ENCODE measurements at regions not wholly inside any gene's neighbourhood (a gene's known extent, or its start where the extent isn't known, plus 50 kb on each side); places are given as distances from the start of the nearest gene placed in this dataset.

DNA sequence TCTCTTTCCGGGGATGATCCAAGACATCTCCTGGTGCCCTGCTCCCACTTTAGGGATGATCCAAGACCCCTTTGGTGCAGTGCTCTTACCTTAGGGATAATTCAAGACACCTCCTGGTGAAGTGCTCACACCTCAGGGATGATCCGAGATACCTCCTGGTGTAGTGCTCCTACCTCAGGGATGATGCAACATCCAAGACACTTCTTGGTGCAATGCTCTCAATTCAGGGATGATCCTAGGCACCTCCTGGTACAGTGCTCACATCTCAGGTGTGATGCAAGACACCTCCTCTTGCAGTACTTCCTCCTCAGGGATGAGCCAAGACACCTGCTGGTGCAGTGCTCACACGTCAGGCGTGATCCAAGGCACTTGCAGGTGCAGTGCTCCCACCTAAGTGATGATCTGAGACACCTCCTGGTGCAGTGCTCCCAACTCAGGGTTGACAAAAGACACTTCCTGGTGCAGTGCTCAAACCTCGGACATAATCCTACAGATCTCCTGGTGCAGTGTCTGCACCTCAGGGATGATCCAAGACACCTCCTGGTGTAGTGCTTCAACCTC, 122.3 kb downstream of the ASB1 start:
- no peak for DNase-seq
- H2AFZ ChIP-seq (ENCODE audit: low read depth, low read length) = no peak overlapping the region
- H3K9me3 ChIP-seq (ENCODE audit: insufficient read depth, low read length, severe bottlenecking) = no peaks in the 10 kb centered on the region
- H3K9ac ChIP-seq (ENCODE audit: low read depth, low read length) = no peak overlapping the region
- no peaks in the 10 kb centered on the region for H3K36me3 ChIP-seq (ENCODE audit: insufficient read depth, low read length)
- H3K4me2 ChIP-seq (ENCODE audit: insufficient read depth, low read length) = no peak overlapping the region
- no peaks in the 10 kb centered on the region for H3K4me1 ChIP-seq (ENCODE audit: insufficient read depth, low read length)
- no peaks in the 10 kb centered on the region for H3K79me2 ChIP-seq (ENCODE audit: insufficient read depth, low read length)
- no peaks in the 10 kb centered on the region for H3K27me3 ChIP-seq (ENCODE audit: insufficient read depth, low read length, poor library complexity)
- no peaks in the 10 kb centered on the region for H4K20me1 ChIP-seq (ENCODE audit: insufficient read depth, low read length)
- no peak overlapping the region for H3K27ac ChIP-seq (ENCODE audit: low read length)
- ATAC-seq (ENCODE audit: insufficient read depth, low read depth) = no peak
- no peak overlapping the region for H3K4me3 ChIP-seq (ENCODE audit: low read depth in 1 of 2, low read length in 2 of 2)
- TF ChIP-seq CTCF (IDR thresholded peaks at IDR 0.05; ENCODE audit: borderline replicate concordance, extremely low read depth, low read length, poor library complexity, severe bottlenecking) = no peak
- TF ChIP-seq EZH2 (IDR thresholded peaks at IDR 0.05; ENCODE audit: borderline replicate concordance, low read depth, low read length, severe bottlenecking) = no peak

- Histone ChIP-seq H3K27ac (ENCODE audit: low read length) (no peak overlapping the region), H3K27me3 (ENCODE audit: insufficient read depth, low read length, poor library complexity) (no peaks in the 10 kb centered on the region), H3K4me3 (ENCODE audit: low read depth in 1 of 2, low read length in 2 of 2) (no peak overlapping the region), H3K36me3 (ENCODE audit: insufficient read depth, low read length) (no peaks in the 10 kb centered on the region), H3K9me3 (ENCODE audit: insufficient read depth, low read length, severe bottlenecking) (no peaks in the 10 kb centered on the region), H3K4me1 (ENCODE audit: insufficient read depth, low read length) (no peaks in the 10 kb centered on the region), H3K9ac (ENCODE audit: low read depth, low read length) (no peak overlapping the region), H3K4me2 (ENCODE audit: insufficient read depth, low read length) (no peak overlapping the region), H2AFZ (ENCODE audit: low read depth, low read length) (no peak overlapping the region), H3K79me2 (ENCODE audit: insufficient read depth, low read length) (no peaks in the 10 kb centered on the region), H4K20me1 (ENCODE audit: insufficient read depth, low read length) (no peaks in the 10 kb centered on the region)
- DNase-seq (no peak), ATAC-seq (ENCODE audit: insufficient read depth, low read depth) (no peak)
- TF ChIP-seq CTCF (IDR thresholded peaks at IDR 0.05; ENCODE audit: borderline replicate concordance, extremely low read depth, low read length, poor library complexity, severe bottlenecking) (no peak), EZH2 (IDR thresholded peaks at IDR 0.05; ENCODE audit: borderline replicate concordance, low read depth, low read length, severe bottlenecking) (no peak)
Observed at GRCh38 chr2:238549866-238550265, 123.1 kb downstream of the ASB1 start.

DNA sequence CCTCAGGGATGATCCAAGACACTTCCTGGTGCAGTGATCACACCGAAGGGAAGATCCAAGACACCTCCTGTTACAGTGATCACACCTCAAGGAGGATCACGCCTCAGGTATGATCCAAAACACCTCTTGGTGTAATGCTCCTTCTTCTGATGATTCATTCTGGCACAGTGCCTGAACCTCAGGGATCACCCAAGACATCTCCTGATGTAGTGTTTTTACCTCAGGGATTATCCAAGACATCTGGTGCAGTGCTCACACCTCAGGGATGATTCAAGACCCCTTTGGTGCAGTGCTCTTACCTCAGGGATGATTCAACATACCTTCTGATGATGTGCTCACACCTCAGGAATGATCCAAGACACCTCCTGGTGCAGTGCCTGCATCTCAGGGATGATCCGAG, 124.4 kb downstream of the ASB1 start:
- TF ChIP-seq CTCF (IDR thresholded peaks at IDR 0.05; ENCODE audit: borderline replicate concordance, extremely low read depth, low read length, poor library complexity, severe bottlenecking) (no peak), EZH2 (IDR thresholded peaks at IDR 0.05; ENCODE audit: borderline replicate concordance, low read depth, low read length, severe bottlenecking) (no peak)
- Histone ChIP-seq H3K79me2 (ENCODE audit: insufficient read depth, low read length) (no peaks in the 10 kb centered on the region), H3K4me3 (ENCODE audit: low read depth in 1 of 2, low read length in 2 of 2) (no peak overlapping the region), H3K27ac (ENCODE audit: low read length) (no peak overlapping the region), H3K36me3 (ENCODE audit: insufficient read depth, low read length) (no peaks in the 10 kb centered on the region), H2AFZ (ENCODE audit: low read depth, low read length) (no peak overlapping the region), H4K20me1 (ENCODE audit: insufficient read depth, low read length) (no peaks in the 10 kb centered on the region), H3K27me3 (ENCODE audit: insufficient read depth, low read length, poor library complexity) (no peaks in the 10 kb centered on the region), H3K4me2 (ENCODE audit: insufficient read depth, low read length) (no peak overlapping the region), H3K9me3 (ENCODE audit: insufficient read depth, low read length, severe bottlenecking) (no peaks in the 10 kb centered on the region), H3K4me1 (ENCODE audit: insufficient read depth, low read length) (no peaks in the 10 kb centered on the region), H3K9ac (ENCODE audit: low read depth, low read length) (no peak overlapping the region)
- DNase-seq (no peak), ATAC-seq (ENCODE audit: insufficient read depth, low read depth) (no peak)

DNA sequence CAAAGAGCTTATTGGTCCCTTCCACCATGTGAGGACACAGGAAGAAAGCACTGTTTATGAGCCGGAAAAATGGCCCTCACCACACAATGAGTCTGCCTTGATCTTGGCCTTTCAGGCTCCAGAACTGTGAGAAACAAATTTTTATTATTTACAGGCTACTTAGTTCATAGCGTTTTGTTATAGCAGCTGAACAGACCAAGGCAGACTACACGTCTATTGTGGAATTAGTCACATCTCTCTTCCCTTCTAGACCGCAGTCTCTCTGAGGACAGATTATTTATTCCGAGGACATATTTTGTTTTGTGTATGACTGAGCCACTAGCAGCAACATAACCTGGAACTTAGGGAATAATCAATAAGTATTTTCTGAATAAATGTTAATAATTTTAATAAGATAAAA, 125.5 kb downstream of the ASB1 start:
- Histone ChIP-seq H3K4me3 (ENCODE audit: low read depth in 1 of 2, low read length in 2 of 2) (no peak overlapping the region), H3K9ac (ENCODE audit: low read depth, low read length) (no peak overlapping the region)

More for the DNA sequence above, 125.5 kb downstream of the ASB1 start:
- Histone ChIP-seq H3K27me3 (ENCODE audit: insufficient read depth, low read length, poor library complexity) (no peaks in the 10 kb centered on the region), H2AFZ (ENCODE audit: low read depth, low read length) (no peak overlapping the region), H3K4me1 (ENCODE audit: insufficient read depth, low read length) (no peaks in the 10 kb centered on the region), H3K36me3 (ENCODE audit: insufficient read depth, low read length) (no peaks in the 10 kb centered on the region), H3K79me2 (ENCODE audit: insufficient read depth, low read length) (no peaks in the 10 kb centered on the region), H4K20me1 (ENCODE audit: insufficient read depth, low read length) (no peaks in the 10 kb centered on the region), H3K9me3 (ENCODE audit: insufficient read depth, low read length, severe bottlenecking) (no peaks in the 10 kb centered on the region), H3K4me2 (ENCODE audit: insufficient read depth, low read length) (no peak overlapping the region), H3K27ac (ENCODE audit: low read length) (no peak overlapping the region)
- ATAC-seq (ENCODE audit: insufficient read depth, low read depth) (no peak), DNase-seq (no peak)
- TF ChIP-seq CTCF (IDR thresholded peaks at IDR 0.05; ENCODE audit: borderline replicate concordance, extremely low read depth, low read length, poor library complexity, severe bottlenecking) (no peak), EZH2 (IDR thresholded peaks at IDR 0.05; ENCODE audit: borderline replicate concordance, low read depth, low read length, severe bottlenecking) (no peak)

Data from DND-41 (cell line).